CD4-positive, alpha-beta T cell treated with Interleukin-10 for 1 hour (primary cell): ENCODE measurements at regions not wholly inside any gene's neighbourhood (a gene's known extent, or its start where the extent isn't known, plus 50 kb on each side); places are given as distances from the start of the nearest gene placed in this dataset.

Source experiments
- DNase-seq: peaks from one replicate; pipeline ENCODE4 v3.0.0-alpha.2; 2020

GRCh38 chr10:8919280-8919679, 864.8 kb downstream of the GATA3 start:
- DNase-seq, result no peak

- no peak for DNase-seq
Measured at GRCh38 chr10:8921568-8921967, 867.1 kb downstream of the GATA3 start.

- DNase-seq, result no peak
Measured at GRCh38 chr10:8923096-8923495, 868.6 kb downstream of the GATA3 start.

GRCh38 chr10:8927705-8928104, 873.2 kb downstream of the GATA3 start:
- no peak for DNase-seq

GRCh38 chr10:8946451-8946850, 892.0 kb downstream of the GATA3 start:
- DNase-seq, result no peak

- DNase-seq, result no peak
Measured at GRCh38 chr10:8950978-8951377, 896.5 kb downstream of the GATA3 start.

- DNase-seq, result no peak
Measured at GRCh38 chr10:8951440-8952089, 897.1 kb downstream of the GATA3 start.

- no peak for DNase-seq
Measured at GRCh38 chr10:8956400-8956799, 901.9 kb downstream of the GATA3 start.

GRCh38 chr10:8962249-8962648, 907.8 kb downstream of the GATA3 start:
- no peak for DNase-seq

GRCh38 chr10:8967061-8967460, 912.6 kb downstream of the GATA3 start:
- DNase-seq, result no peak

GRCh38 chr10:8969853-8970252, 915.4 kb downstream of the GATA3 start:
- no peak for DNase-seq

GRCh38 chr10:8975535-8975934, 921.0 kb downstream of the GATA3 start:
- no peak for DNase-seq

GRCh38 chr10:8978100-8978499, 923.6 kb downstream of the GATA3 start:
- no peak for DNase-seq

GRCh38 chr10:8979976-8980375, 925.5 kb downstream of the GATA3 start:
- DNase-seq, result no peak

GRCh38 chr10:8981277-8981676, 926.8 kb downstream of the GATA3 start:
- no peak for DNase-seq

- no peak for DNase-seq
Measured at GRCh38 chr10:8985651-8986050, 931.2 kb downstream of the GATA3 start.

- DNase-seq, result no peak
Measured at GRCh38 chr10:8986975-8987374, 932.5 kb downstream of the GATA3 start.

GRCh38 chr10:8987712-8988111, 933.2 kb downstream of the GATA3 start:
- DNase-seq, result no peak

GRCh38 chr10:8990280-8990987, 935.9 kb downstream of the GATA3 start:
- no peak for DNase-seq

GRCh38 chr10:8992009-8992408, 937.5 kb downstream of the GATA3 start:
- DNase-seq, result no peak

- no peak for DNase-seq
Measured at GRCh38 chr10:8993864-8994263, 939.4 kb downstream of the GATA3 start.

- DNase-seq, result no peak
Measured at GRCh38 chr10:8998751-8999150, 944.3 kb downstream of the GATA3 start.

GRCh38 chr10:9003122-9003521, 948.6 kb downstream of the GATA3 start:
- no peak for DNase-seq

GRCh38 chr10:9004736-9005135, 950.2 kb downstream of the GATA3 start:
- DNase-seq, result peak; percentile 36

GRCh38 chr10:9009505-9009904, 955.0 kb downstream of the GATA3 start:
- no peak for DNase-seq
